Omental fat pad (tissue), 3 donors: ENCODE measurements at regions not wholly inside any gene's neighbourhood (a gene's known extent, or its start where the extent isn't known, plus 50 kb on each side); places are given as distances from the start of the nearest gene placed in this dataset.
"Not testable (repeated sequence)": the region's sequence is repeated elsewhere in the genome, so short reads cannot be mapped to it uniquely, and the experiment has no call there.

ENCODE experiments used
- ATAC-seq: fragments of 150-250 bp; one replicate; pipeline ENCODE4 v1.9.1; 2016; ENCODE audit warnings: mild to moderate bottlenecking, moderate library complexity; ENCODE audit not compliant: low FRiP score
- DNase-seq: peaks from one replicate; pipeline ENCODE4 v3.0.0-alpha.2; 2019; ENCODE audit warnings: low spot score
- CTCF ChIP-seq, 3 donors: fragments of 450-650 bp; IDR thresholded peaks; one replicate each; pipeline ENCODE4 v1.5.1; 2016 to 2017; ENCODE audit warnings: antibody characterized with exemption in 3 of 3, mild to moderate bottlenecking in 3 of 3, moderate library complexity in 2 of 3

GRCh38 chr7:9030976-9031375, 597.6 kb downstream of the NXPH1 start:
- no peak for DNase-seq
- no peak for TF ChIP-seq CTCF (IDR thresholded peaks at IDR 0.05)
- no peak for ATAC-seq

GRCh38 chr7:9031386-9031785, 598.0 kb downstream of the NXPH1 start:
- ATAC-seq (no peak), DNase-seq (no peak)
- TF ChIP-seq CTCF (IDR thresholded peaks at IDR 0.05): no peak

GRCh38 chr7:9036080-9036479, 602.7 kb downstream of the NXPH1 start:
- no peak for ATAC-seq
- no peak for TF ChIP-seq CTCF (IDR thresholded peaks at IDR 0.05)
- no peak for DNase-seq

- DNase-seq (no peak), ATAC-seq (no peak)
- TF ChIP-seq CTCF (IDR thresholded peaks at IDR 0.05): no peak
Measured at GRCh38 chr7:9071160-9071762, 637.9 kb downstream of the NXPH1 start.

- ATAC-seq, DNase-seq: not testable (repeated sequence)
Measured at GRCh38 chr7:9075774-9076173, 642.4 kb downstream of the NXPH1 start.

GRCh38 chr7:9082203-9082602, 648.8 kb downstream of the NXPH1 start:
- ATAC-seq (no peak), DNase-seq (no peak)
- no peak for TF ChIP-seq CTCF (IDR thresholded peaks at IDR 0.05)

GRCh38 chr7:9083837-9084236, 650.4 kb downstream of the NXPH1 start:
- ATAC-seq: no peak
- TF ChIP-seq CTCF (IDR thresholded peaks at IDR 0.05): no peak
- DNase-seq: no peak

GRCh38 chr7:9091282-9091681, 657.9 kb downstream of the NXPH1 start:
- no peak for ATAC-seq
- no peak for TF ChIP-seq CTCF (IDR thresholded peaks at IDR 0.05)
- no peak for DNase-seq
